Neural progenitor cell (in vitro differentiated cells): ENCODE measurements at regions not wholly inside any gene's neighbourhood (a gene's known extent, or its start where the extent isn't known, plus 50 kb on each side); places are given as distances from the start of the nearest gene placed in this dataset.

Source experiments
- CTCF ChIP-seq: fragments of 200-600 bp; sonication (generic); IDR thresholded peaks from 2 replicates; pipeline ENCODE4 v1.5.1; 2017; ENCODE audit warnings: antibody characterized with exemption, mild to moderate bottlenecking
- EZH2 ChIP-seq: fragments of 200-600 bp; sonication (generic); IDR thresholded peaks from 2 replicates; pipeline ENCODE4 v1.6.1; 2017; ENCODE audit warnings: antibody characterized with exemption, mild to moderate bottlenecking, moderate library complexity
- EZH2phosphoT487 ChIP-seq: fragments of 200-600 bp; sonication (generic); IDR thresholded peaks from 2 replicates; pipeline ENCODE4 v1.6.1; 2017; ENCODE audit warnings: antibody characterized with exemption

- TF ChIP-seq CTCF (no peak), EZH2phosphoT487 (no peak), EZH2 (no peak)
These were observed 329.6 kb upstream of the MAP2 start for GRCh38 chr2:209094221-209094620.
